Adrenal gland (tissue), 9 donors: ENCODE measurements at regions not wholly inside any gene's neighbourhood (a gene's known extent, or its start where the extent isn't known, plus 50 kb on each side); places are given as distances from the start of the nearest gene placed in this dataset.

Experiments used
- DNase-seq, 7 donors: peaks; one replicate each; pipeline ENCODE4 v3.0.0-alpha.2; 2019 to 2020
- H3K27ac ChIP-seq, 5 donors: fragments of 200-600 bp; sonication (generic) in 4 of 5; 1 replicate in 3 of 5; 2 replicates in 2 of 5; pipeline versions ENCODE4 v1.5.1 to v1.8.0; 2016 to 2020; ENCODE audit warnings: mild to moderate bottlenecking in 1 of 5
- H3K27me3 ChIP-seq: fragments of 200-600 bp; 2 replicates; pipeline ENCODE4 v1.8.0; 2021
- H3K36me3 ChIP-seq, 2 donors: fragments of 200-600 bp; replicated peaks in 1 of 2; 1 replicate in 1 of 2; 2 replicates in 1 of 2; pipeline versions ENCODE4 v1.5.1 to v1.8.0; 2018 to 2022
- H3K4me1 ChIP-seq, 2 donors: fragments of 200-600 bp; replicated peaks in 1 of 2; 1 replicate in 1 of 2; 2 replicates in 1 of 2; pipeline versions ENCODE4 v1.5.1 to v1.8.0; 2018 to 2021
- H3K4me3 ChIP-seq, 4 donors: fragments of 200-600 bp; sonication (generic) in 3 of 4; one replicate each; pipeline ENCODE4 v1.5.1; 2016 to 2018
- H3K9me3 ChIP-seq, 3 donors: fragments of 200-600 bp; sonication (generic) in 1 of 3; replicated peaks in 1 of 3; 1 replicate in 2 of 3; 2 replicates in 1 of 3; pipeline versions ENCODE4 v1.5.1 to v1.8.0; 2016 to 2021
- CTCF ChIP-seq, 6 experiments: fragments of 450-650 bp in 4 of 6; fragments of 200-600 bp in 2 of 6; sonication (generic) in 1 of 6; IDR thresholded peaks; 1 replicate in 5 of 6; 2 replicates in 1 of 6; pipeline versions ENCODE4 v1.5.1 to v1.8.0; 2016 to 2021; ENCODE audit warnings: antibody characterized with exemption in 6 of 6, mild to moderate bottlenecking in 2 of 6, moderate library complexity in 1 of 6
- POLR2A ChIP-seq, 2 donors: fragments of 450-650 bp; IDR thresholded peaks; one replicate each; pipeline ENCODE4 v1.6.1; 2017; ENCODE audit warnings: antibody characterized with exemption in 2 of 2, mild to moderate bottlenecking in 2 of 2, moderate library complexity in 1 of 2
- WGBS, 4 donors: extraction: QIAGEN DNeasy Blood & Tissue Kit in 2 of 4; methylation state at CpG; one replicate each; pipeline versions ENCODE4 v1.1.5 to v1.1.7; 2013 to 2017; 5-methylcytosine and 5-hydroxymethylcytosine counted together
- intact Hi-C, 2 donors: fragments of 100-400 bp; cut with DNase I; formaldehyde crosslinking; loops; one replicate each; pipeline versions ENCODE4 v1.14.1 to v1.15.0; 2022 to 2023
- donor health status: healthy with polysubstance abuse.
- donor health status: Bipolar disorder and iron deficiency.
- donor health status: DM: yes; HTN: yes; CAD: no.
- donor health status: DM: no; HTN: no; CAD: no.
- donor health status: DM: no; HTN: no; CAD: no.

- no peak overlapping the region for H3K4me3 ChIP-seq
- no peak for DNase-seq
- H3K9me3 ChIP-seq = no peaks in the 10 kb centered on the region
- no peak overlapping the region for H3K27ac ChIP-seq
- 81 to 91% (median 87%) methylated on average over 1 to 2 of the region's 2 CpGs for WGBS, 4 donors
- intact Hi-C loops = no loop called here
- H3K4me1 ChIP-seq = peaks cover 6% of the 10 kb centered on the region in 2 donors
- no peaks in the 10 kb centered on the region for H3K36me3 ChIP-seq
- no peak for TF ChIP-seq CTCF (IDR thresholded peaks at IDR 0.05)
- H3K27me3 ChIP-seq = no peaks in the 10 kb centered on the region
These were observed 220.3 kb downstream of the PLPP3 start for GRCh38 chr1:56359056-56359455.

- peaks cover 6% of the 10 kb centered on the region in 2 donors for H3K4me1 ChIP-seq
- no peak overlapping the region for H3K27ac ChIP-seq
- DNase-seq = no peak
- WGBS, 4 donors = 52 to 70% (median 59%) methylated on average over 3 of the region's 3 CpGs
- H3K27me3 ChIP-seq = no peaks in the 10 kb centered on the region
- intact Hi-C loops = no loop called here
- no peak overlapping the region for H3K4me3 ChIP-seq
- H3K9me3 ChIP-seq = no peaks in the 10 kb centered on the region
- no peak for TF ChIP-seq CTCF (IDR thresholded peaks at IDR 0.05)
- no peak for TF ChIP-seq POLR2A (IDR thresholded peaks at IDR 0.05)
- H3K36me3 ChIP-seq = no peaks in the 10 kb centered on the region
These were observed 221.3 kb downstream of the PLPP3 start for GRCh38 chr1:56357927-56358690.

DNA sequence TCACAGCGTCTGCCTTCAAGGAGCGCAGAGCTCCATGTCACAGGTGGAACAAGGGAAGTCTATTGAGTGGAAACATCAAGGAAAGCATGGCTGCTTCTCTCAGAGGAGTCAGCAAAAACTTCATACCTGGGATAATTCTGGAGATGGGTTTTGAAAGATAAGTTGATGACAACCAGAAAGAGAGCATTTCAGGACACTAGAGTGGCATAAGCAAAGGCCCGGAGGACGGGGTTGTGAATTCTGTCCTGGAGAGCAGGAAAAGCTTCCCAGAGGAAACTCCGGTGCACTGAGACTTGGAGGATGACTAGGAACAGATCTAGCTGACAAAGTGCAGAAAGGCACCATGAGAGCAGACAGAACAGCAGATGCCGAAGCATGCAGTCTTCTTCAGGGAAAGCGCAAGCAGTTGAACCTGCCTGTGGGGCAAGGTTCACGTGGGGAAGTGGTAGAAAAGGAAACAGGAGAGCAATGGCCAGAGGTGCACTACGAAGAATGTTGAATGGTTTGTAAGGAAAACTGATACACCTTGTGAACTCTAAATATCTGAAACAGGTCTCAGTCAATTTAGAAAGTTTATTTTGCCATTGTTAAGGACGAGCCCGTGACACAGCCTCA lies 222.9 kb downstream of the PLPP3 start:
- no peak for DNase-seq
- Histone ChIP-seq H3K4me3 (no peak overlapping the region), H3K36me3 (no peaks in the 10 kb centered on the region), H3K4me1 (peaks cover 6% of the 10 kb centered on the region in 2 donors), H3K9me3 (no peaks in the 10 kb centered on the region), H3K27ac (no peak overlapping the region), H3K27me3 (no peaks in the 10 kb centered on the region)
- TF ChIP-seq CTCF (IDR thresholded peaks at IDR 0.05) (no peak), POLR2A (IDR thresholded peaks at IDR 0.05) (no peak)
- intact Hi-C loops = no loop called here
- WGBS, 4 donors = 91 to 97% (median 96%) methylated on average over 11 of the region's 11 CpGs

DNA sequence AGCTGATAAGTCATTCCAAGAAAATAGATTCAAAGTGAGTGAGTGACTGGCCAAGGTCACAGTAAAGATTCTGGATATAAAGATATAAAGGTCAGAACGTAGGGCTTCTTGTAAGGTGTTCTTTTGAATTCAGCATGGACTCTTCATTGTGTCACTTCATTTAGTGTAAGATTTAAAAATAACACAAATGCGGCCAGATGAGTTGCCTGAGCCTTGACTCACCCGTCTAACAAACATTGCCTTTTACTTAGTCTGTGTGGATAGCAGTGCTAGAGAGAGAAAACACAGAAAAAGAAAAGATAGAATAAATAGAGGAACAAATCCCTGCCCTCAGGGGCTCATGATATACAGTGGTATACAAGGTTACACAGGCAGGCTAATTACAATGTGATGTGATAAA lies 223.4 kb downstream of the PLPP3 start:
- 40 to 56% (median 48%) methylated on average over 3 of the region's 3 CpGs for WGBS, 4 donors
- no peak for DNase-seq
- Histone ChIP-seq H3K9me3 (no peaks in the 10 kb centered on the region), H3K27ac (no peak overlapping the region), H3K27me3 (no peaks in the 10 kb centered on the region), H3K36me3 (no peaks in the 10 kb centered on the region), H3K4me1 (peaks cover 6% of the 10 kb centered on the region in 2 donors), H3K4me3 (no peak overlapping the region)
- TF ChIP-seq CTCF (IDR thresholded peaks at IDR 0.05) (no peak), POLR2A (IDR thresholded peaks at IDR 0.05) (no peak)
- intact Hi-C loops = no loop called here
